Activated naive CD4-positive, alpha-beta T cell (primary cell): ENCODE measurements at regions not wholly inside any gene's neighbourhood (a gene's known extent, or its start where the extent isn't known, plus 50 kb on each side); places are given as distances from the start of the nearest gene placed in this dataset.

Source experiments
- DNase-seq, 4 experiments: peaks; one replicate each; lab custom pipeline; 2025; lab: John Stamatoyannopoulos, UW

DNA sequence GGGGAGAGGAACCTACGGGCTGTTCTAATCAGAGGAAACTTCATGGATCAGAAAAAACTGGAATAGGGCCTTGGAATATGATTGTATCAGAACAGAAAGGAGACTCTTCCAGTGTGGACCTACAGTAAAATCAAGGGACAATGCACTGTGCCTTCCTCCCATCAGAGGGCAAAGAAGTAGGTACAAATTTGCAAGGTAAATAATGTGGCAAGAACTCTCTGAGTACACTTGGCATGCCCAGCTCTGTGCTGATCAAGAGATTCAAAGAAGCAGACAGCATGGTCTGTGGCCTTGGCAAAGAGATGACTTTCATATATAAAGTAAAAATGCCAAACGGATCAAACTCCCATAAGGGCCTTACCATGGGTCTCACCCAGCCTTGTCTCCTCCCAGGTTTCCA lies 242.6 kb upstream of the OSR1 start:
- no peak for DNase-seq

- DNase-seq, result no peak
Measured at GRCh38 chr2:19600506-19600905, 242.1 kb upstream of the OSR1 start.

DNA sequence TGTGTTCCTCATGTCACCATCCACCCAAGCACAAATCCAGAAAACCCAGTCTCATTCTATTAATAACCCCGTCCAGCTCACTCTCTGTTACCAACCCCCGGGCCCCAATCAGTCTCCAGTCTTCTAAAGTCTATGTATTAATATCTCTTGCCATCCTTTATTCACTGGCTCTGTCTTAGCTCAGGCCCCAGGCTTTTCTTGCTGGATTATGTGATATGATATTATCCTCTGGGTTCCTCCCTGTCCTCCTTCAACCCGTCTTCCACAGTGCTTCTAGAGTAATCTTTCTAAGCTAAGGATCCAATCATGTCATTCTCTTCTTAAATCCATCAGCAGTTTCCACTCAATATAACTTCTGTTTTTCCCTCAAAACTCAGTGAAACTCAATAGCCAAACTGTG lies 240.5 kb upstream of the OSR1 start:
- DNase-seq, result no peak

DNA sequence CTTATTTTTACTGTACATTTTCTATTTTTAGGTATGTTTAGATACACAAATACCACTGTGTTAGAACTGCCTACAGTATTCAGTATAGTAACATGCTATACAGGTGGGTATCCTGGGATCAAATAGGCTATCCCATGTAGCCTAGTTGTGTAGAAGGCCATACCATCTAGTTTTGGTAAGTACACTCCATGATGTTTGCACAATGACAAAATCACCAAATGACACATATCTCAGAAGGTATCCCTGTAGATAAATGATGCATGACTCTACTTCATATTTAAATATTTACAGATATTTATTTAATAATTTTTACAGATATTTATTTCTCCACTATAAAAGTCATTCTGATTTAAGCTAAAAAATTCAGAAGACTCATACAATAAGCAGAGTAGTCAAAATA lies 233.8 kb upstream of the OSR1 start:
- DNase-seq, result no peak

- DNase-seq, result no peak
Measured at GRCh38 chr2:19589791-19590190, 231.4 kb upstream of the OSR1 start.

- DNase-seq, result no peak
Measured at GRCh38 chr2:19580830-19581229, 222.4 kb upstream of the OSR1 start.

DNA sequence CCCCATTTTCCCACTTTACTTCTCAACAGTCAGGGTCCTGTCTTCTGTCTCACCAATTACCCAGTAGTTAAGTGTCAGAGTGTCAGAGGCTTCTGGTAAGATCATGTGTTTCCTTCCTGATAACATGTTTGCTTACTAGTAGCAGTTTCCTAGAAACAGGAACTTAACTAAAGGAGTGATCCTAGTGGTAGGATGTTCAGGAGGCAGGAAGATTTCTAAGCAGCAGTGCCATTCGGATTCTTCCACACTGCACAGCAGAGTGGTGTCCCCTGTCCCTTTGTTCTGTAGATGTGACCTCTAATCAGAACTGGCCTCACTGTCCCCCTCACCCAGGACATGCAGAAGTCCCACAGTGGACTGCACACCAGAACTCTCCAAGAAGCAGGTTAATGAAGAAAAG lies 221.8 kb upstream of the OSR1 start:
- DNase-seq, result no peak

GRCh38 chr2:19579461-19579860 lies 221.0 kb upstream of the OSR1 start:
- no peak for DNase-seq

DNA sequence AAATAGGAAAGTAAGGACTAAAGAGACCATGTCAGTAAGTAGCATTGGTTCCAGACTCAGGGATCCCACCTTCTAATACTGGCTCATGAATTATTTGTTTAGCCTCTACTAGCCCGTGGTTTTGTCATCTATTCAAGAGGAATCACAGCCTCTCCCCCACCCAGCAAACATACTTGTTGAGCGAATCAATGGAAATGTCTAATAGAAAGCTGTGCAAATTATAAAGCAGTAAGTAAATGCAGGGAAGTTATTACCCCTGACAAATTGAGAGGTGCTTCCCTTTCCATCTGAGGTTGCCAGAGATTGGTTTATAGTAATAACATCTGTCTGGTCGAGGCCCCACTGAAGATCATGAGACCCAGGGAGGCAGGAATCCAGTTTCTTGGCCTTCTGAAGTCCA lies 219.3 kb upstream of the OSR1 start:
- no peak for DNase-seq

GRCh38 chr2:19576411-19576810 lies 218.0 kb upstream of the OSR1 start:
- no peak for DNase-seq

DNA sequence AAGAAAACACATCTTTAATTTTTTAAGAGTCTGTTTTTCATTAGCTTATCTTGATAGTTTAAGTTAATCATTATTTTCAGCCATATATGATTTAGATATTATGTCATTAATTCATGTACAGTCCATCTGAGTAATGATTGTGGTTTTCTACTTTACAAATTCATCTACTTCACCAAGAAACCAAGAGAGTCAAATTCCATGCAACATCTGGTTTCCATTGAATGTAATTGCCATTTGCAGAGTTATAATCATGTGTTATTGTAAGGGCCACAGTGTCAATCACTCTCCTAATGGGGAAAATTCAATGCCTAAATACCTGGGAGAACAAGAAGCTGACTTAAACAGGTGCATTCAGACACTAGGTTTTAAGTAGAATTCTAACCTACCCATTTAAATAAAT lies 217.2 kb upstream of the OSR1 start:
- no peak for DNase-seq

DNA sequence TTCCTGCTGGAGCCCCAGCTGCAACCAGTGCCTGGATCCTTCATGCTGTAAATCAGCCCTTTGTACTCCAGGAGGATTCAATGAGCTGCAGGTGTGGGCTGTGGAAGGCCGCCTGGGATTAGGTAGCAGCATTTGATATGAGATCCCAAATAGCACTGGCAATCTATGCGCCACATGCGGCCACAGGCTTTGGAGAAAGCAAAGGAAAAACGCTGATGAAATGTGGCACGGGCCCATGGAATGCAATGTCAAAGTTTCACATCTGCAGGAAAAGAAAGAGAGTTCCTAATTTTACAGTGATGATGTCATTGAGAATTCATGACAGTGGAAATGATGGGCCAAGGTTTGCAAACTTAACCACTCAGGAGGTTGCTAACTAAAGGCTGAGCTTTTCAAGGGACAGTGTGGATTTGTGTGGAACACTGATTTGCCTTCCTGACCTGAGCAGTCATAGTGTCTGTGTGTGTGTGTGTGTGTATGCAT lies 216.4 kb upstream of the OSR1 start:
- no peak for DNase-seq

GRCh38 chr2:19573784-19574183 lies 215.4 kb upstream of the OSR1 start:
- no peak for DNase-seq

GRCh38 chr2:19571773-19572172 lies 213.3 kb upstream of the OSR1 start:
- DNase-seq, result no peak

GRCh38 chr2:19569300-19569791 lies 210.9 kb upstream of the OSR1 start:
- no peak for DNase-seq

DNA sequence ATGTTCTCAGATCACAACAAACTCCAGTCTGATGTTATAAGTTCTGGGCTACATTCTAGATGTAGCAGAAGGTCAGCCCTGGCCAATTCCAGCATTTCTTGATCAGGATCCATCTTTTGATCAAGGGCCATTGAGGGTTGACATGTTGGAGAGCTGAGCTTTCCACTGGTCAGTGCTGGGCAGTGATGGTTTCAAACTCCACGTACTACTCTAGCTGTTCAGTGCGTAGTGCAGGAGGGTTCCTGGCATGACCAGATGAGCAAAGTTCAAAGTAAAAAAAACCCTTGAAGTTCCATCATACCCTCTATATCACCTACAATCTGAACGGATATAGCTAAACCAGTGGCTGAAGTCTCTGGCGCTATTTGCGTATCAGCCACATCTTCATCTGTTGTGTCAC lies 210.4 kb upstream of the OSR1 start:
- DNase-seq, result no peak

DNA sequence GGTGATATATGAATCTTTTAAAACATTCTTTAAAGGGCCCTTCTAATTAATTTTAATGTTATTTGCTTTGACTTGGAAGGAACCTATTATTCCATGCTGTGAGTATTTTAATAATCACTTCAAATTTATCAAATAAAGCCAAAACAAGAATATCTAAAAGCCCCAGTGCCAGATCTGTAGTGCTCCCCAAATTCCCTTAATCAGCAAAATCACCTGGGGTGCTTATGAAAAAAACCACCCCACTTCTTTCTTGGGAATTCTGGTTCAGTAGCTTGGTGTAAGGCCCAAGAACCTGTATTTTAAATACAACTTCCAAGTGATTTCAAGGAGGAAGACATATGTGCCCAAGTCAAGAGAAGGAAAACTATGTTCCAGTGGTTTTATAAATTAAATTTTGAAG lies 202.4 kb upstream of the OSR1 start:
- DNase-seq, result no peak

- DNase-seq, result no peak
Measured at GRCh38 chr2:19559596-19560240, 201.3 kb upstream of the OSR1 start.

DNA sequence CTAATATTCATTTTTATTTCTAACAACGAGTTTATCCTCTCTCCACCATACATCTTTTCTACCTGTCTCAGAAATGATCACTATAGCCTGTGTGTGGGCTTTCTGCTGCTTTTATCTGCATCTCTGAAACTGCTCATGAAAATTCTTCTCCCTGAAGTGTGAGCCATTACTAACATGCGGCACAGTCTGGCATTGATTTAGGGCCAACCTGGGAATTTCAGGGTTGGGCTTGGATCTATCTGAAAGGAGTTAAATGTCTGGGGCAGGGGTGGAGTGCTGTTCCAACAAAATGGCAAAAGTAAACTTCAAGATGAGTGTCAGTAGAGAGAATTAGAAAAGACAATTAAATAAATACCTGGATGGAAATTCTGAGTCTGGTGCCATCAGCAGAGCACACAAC lies 198.2 kb upstream of the OSR1 start:
- no peak for DNase-seq

DNA sequence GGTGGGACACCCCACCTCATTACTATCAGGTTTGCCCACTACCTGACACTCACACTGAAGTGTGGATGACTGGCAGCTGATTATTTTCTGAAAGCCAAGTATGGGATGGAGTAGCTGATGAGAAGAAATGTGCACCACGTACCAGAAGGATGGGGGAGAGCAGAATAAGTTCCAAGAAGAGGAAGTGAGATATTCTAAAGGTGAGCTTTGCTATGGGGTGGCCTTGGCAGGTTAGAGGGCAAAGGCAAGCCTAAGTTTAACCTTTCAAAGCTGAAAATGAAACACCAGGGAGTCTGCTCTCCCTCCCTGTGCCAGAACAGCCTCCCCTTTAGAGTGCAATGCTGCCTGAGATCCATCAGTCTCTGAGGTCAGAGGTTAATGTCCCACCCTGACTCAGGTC lies 196.1 kb upstream of the OSR1 start:
- DNase-seq, result no peak

DNA sequence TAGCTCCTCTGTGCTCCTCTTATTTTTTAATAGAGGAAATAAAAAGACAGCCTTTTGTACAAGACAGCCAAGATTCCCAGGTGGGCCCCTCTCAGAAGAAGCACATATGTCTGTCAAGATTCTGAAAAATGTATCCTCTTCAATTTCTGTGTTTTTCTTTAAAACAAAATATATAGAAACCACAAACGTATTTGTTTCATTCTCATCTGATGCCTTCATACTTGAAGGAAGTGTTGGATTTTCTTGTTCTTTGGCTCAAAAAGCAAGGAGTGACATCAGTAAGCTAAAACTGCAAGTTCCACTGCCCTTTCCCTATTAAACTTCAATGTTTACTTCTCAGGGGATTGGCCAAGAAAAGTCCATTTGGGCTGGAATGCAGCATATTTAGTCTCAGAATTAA lies 193.8 kb upstream of the OSR1 start:
- DNase-seq, result no peak

GRCh38 chr2:19550750-19551149 lies 192.3 kb upstream of the OSR1 start:
- DNase-seq, result no peak

DNA sequence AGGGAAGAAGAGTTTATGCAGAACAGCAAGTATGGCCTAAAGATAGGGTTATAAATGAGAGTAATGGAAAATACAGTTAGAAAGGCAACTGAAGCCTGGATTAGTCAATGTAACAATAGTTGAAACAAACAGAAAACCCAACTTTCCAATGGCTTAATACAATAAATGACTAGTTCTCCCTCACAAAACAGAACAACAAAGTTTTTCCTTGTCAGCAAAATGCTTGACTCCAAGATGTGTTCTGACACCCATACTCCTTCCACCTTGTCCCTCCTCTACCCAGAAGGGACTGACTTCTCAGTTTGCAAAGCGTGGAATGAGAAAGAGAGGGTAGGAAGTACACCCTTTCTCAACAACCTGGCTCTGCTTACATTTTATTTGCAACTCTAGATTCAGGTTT lies 191.4 kb upstream of the OSR1 start:
- no peak for DNase-seq

GRCh38 chr2:19548116-19548515 lies 189.7 kb upstream of the OSR1 start:
- DNase-seq, result no peak
